HG02678 (cell line): ENCODE measurements at regions not wholly inside any gene's neighbourhood (a gene's known extent, or its start where the extent isn't known, plus 50 kb on each side); places are given as distances from the start of the nearest gene placed in this dataset.

Experiments
- ATAC-seq: cut with Tn5 transposase; IDR thresholded peaks from one replicate; pipeline ENCODE4 v1.9.1; 2021; ENCODE audit warnings: mild to moderate bottlenecking, moderate library complexity; ENCODE audit not compliant: unreplicated experiment

GRCh38 chr20:39216195-39216594 lies 254.1 kb downstream of the DHX35 start:
- no peak for ATAC-seq

DNA sequence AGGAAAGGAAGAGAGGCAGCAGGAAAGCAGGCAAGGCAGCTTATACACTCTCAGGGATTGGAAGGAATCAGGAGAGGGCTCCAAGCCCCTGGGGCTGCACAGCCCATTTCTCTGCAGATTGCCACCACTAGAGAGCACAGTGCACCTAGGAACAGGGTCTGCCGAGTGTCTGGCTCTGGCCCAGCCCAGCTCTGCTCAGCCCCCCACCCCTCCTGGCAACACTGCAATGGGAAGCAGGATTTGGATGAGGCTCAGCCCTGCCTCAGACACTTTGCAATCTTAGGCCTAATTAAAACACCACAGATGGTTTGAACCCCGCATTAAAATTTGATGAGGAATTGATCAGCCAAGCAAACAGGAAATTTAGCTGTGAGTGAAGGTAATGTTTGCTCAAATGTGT lies 252.7 kb downstream of the DHX35 start:
- no peak for ATAC-seq

- ATAC-seq: no peak
Observed at GRCh38 chr20:39213476-39214145, 251.5 kb downstream of the DHX35 start.

DNA sequence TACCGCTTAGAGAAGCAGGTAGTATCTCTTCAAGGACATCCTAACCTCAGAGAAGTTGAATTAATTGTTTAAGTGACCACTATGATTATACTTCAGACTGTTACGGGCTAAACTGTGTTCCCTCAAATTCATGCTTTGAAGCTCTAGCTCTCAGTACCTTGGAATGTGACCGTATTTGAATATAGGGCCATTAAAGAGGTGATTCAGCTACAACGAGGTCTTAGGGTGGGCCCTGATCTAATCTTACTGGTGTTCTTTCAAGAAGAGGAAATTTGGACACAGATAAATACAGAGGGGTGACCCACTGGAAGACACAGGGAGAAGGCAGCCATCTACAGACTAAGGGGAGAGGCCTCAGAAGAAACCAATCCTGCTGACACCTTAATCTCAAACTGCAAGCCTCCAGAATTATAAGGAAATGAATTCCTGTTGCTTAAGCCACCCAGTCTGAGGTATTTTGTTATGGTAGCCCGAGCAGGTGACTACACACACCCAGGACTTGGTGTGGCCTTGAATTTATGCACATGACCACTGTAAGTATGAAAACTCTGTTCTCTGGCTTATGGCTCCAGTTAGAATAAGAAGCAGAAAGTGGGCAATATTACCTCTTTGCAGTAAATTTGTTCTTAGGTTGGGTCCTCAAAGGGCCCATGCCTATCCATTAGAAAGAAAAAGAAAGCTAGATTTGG lies 249.1 kb downstream of the DHX35 start:
- ATAC-seq: no peak

DNA sequence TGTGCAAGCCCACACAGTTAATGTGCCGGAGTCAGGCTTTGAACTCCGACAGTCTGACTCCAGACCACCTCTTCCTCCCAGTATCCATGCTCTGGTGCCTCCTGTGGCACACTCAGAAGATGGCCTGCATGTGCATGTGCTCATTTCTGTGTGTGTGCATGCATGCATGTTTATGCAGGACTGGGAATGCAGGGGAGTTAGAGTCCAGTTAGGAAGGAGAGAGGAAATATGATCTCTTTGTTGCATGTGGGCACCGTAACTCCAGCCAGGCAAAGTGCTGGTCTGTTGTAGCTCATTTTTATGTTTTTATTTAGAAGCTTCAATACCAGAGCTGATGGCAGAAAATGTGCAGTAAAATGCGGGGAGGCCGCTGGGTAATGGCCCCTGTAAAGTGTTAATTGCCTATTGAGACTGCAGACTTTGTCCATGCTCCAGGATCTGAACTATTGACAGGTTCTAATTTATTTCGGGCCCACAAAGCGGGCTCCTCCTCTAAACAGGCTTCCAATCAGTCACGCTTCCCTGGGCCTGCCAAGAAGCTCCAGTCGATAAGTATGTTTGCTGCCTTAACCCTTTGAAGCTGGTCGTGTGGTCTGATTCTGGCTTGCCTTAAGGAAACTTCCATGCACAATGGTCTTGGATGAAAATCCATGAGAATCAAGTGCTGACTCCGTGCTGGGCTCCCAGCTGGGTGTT lies 248.3 kb downstream of the DHX35 start:
- no peak for ATAC-seq

DNA sequence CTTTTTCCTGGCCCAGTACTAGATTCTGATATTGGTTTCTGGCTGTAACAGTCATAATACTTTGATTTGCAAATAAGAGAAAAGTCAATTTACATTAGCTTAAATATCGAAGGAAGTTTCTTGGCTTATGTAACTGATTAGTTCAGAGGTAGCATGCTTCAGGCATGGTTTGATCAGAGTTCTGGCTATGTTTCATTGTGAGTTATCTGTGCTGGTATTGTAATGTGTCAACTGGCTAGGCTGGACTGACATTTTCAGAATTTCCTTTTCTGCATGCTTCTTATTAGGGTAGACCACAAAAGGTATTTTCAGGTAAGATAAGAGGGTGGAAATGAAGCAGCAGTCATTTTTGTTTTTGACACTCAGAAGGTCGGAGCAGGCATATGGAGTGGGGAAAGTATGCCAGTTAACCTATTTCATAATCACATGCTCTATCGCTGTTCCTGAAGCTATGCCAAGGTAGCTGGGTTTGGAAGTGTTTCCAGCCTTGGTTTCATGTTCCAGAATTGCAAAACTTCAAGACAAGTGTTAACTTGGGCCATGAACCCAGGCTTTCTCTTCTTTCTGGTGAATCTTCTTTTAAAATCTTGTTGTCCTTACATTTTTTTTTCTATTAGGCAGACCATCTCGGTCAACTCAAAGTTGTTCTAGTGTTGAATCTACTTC lies 244.9 kb downstream of the DHX35 start:
- no peak for ATAC-seq

DNA sequence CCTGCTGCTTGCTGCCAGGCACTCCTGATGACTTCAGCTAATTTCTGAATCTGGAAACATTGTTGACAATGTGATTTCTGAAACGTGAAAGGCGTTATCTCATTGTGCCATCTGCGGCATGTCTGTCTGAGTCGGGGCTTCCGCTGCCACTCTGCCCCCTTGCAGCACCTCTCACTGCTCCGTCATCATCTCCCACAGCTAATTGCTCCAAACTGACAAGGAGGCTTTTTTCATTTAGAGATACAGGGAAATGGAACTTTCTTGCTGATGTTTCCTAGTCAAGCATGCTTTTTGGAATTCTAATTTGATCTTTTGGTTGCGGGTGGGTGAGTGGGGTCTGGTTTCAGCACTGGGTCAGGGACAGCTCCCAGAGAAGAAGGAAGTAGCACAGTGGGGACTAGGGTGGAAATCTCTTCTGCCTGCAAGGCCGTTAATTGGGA lies 233.5 kb downstream of the DHX35 start:
- ATAC-seq: no peak

- ATAC-seq: no peak
Observed at GRCh38 chr20:39190666-39191570, 228.8 kb downstream of the DHX35 start.

DNA sequence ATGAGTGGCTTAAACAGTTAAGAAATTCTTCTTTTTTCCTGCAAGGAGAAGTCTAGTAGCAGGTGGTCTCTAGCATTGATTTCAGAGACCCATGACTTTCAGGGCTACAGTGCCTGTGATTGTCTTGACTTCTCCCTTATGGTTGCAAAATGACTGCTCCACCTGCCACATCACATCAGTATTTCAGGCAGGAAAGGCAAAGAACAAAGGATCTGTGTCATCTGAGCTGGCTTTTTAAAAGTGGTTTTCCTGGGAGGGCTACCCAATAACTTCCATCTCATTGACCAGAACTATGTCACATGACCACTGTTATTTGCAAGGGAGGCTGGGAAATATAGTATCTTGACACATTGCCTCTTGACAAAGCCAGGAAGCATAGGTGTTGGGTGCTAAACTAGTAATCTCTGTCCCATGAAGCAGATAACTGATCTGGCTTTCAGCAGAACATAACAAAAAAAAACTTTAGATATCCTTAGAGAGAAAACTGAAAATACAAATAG lies 226.2 kb downstream of the DHX35 start:
- no peak for ATAC-seq

DNA sequence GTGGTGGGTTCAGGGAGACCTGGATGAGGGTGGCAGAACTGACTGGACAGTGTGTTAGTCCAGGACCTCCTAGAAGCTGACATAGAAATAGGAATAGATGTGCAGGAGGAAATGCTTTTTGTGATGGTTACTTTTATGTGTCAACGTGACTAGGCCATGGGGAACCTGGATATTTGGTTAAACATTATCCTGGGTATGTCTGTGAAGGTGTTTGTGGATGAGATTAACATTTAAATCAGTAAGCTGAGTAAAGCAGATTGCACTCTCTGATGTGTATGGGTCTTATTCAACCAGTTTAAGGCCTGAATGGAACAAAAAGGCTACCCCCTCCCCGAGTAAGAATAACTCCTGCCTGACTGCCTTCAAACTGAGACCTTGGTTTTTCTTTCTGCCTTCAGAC lies 219.3 kb downstream of the DHX35 start:
- no peak for ATAC-seq

- no peak for ATAC-seq
Observed at GRCh38 chr20:39176457-39176856, 214.3 kb downstream of the DHX35 start.

DNA sequence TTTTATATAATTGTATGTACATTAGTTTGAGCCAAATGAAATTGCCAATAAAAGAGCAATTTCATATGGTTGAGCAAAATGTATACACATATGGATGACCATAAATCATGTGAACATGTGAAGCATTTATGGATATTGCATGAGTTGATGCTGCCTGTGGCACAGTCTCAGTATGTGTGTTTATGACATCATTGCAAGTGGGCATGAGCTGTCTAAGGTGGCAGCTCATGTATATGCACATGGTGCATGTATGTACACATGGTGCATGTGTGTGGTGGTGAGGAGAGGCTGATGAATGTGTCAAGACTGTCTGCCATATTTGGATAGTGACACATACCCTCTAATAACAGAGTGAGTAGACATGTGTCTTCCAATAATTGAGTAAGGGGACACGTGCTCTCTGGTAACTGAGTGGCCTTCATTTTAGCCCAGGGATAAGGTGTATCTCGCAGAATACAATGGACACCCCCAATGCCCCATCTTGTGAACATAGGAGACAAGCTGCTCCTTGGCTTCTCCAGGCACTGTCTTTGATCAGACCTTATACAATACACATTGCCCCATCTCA lies 208.8 kb downstream of the DHX35 start:
- ATAC-seq: no peak

DNA sequence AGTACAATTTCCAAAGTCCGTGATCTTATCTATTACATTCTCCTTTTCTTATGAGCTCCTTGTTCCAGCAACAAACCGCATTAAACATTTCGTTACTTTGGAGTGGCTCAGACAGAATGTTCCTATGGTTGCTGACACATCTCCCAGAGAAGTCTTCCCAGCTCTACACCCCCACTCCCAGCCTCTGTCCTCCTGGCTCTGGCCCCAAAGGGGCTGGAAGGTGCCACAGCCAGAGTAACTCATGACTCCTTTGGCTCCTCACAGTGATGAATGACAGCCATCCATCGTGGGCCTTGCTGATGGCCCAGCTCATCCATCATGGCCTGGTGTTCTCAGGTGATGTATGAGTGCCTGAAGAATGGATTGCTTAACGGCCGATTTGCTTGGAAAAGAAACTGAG lies 203.0 kb downstream of the DHX35 start:
- ATAC-seq: no peak

GRCh38 chr20:39164642-39165041 lies 202.5 kb downstream of the DHX35 start:
- ATAC-seq: no peak

- ATAC-seq: no peak
Observed at GRCh38 chr20:39163993-39164392, 201.8 kb downstream of the DHX35 start.

DNA sequence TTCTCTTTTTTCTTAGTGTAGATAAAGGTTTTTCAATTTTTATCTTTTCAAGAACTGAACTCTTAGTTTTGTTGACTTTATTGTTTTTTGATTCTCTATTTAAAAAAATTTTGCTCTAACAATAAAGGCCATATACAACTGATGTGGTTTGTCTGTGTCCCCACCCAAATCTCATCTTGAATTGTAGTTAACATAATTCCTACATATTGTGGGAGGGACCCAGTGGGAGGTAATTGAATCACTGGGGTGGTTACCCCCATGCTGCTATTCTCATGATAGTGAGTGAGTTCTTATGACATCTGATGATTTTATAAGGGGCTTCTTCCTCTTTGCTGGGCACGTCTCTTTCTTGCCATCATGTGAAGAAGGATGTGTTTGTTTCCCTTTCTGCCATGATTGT lies 199.8 kb downstream of the DHX35 start:
- ATAC-seq: no peak

DNA sequence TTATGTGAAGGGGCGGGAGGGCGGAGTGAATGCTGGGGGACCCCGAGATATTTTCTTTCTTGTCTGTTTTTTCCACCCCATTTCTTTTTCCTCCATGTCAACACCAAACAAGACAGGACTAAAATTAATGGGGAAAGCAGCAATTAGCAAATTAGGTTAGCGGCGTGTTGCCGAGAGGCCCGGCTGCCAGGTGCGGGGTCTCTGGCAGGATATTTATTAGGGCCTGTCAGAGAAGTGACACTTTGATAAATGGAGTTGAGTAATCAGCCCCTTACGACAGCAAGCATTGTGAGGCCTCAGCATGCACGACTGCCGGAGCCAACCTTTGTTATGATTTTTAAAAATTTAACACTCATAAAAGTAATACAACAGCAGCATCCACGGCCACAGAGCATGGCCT lies 193.8 kb downstream of the DHX35 start:
- ATAC-seq: no peak

- ATAC-seq: no peak
Observed at GRCh38 chr20:39152742-39153141, 190.6 kb downstream of the DHX35 start.

DNA sequence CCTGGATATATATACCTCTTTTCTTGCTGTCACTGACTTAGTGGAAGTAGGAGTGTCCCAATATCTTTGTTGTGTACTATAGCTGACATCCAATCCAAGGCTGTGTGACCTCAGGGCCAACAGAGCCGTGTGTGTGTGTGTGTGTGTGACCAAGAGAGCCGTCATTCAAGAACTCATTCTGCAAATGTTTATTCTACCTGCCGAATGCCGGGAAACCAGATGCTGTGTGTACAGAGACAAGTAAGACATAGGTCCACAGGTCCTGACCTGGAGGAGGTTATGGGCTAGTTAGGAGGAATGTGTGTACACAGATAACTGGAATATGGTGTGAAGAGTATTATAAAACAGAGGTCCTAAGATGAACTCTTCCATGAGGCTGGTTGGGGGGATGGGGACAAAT lies 190.0 kb downstream of the DHX35 start:
- no peak for ATAC-seq

DNA sequence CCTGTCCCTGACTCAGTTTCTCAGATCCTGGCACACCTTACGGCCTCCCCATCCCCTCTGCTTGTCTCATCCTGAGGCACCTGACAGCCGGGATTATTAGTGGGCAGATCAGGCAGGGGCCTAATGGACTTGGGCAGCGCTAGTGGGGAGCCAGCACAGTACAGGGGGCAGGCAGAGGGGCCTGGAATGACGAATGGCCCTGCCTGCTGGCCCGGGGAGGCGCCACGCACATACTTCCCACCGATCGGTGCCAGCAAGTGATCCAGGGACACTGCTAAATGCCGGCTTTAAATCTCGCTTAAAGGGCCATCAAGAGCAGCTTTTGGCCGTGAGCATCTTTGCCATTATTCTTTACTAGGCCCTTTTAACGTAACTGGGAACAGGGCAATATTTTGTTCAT lies 188.4 kb downstream of the DHX35 start:
- ATAC-seq: no peak
